Endothelial cell of umbilical vein (primary cell): ENCODE measurements at regions not wholly inside any gene's neighbourhood (a gene's known extent, or its start where the extent isn't known, plus 50 kb on each side); places are given as distances from the start of the nearest gene placed in this dataset.

ENCODE experiments used
- BruUV-seq: library from RNA; stranded (reverse); fragments of 400-500 nt; replicated peaks from 2 replicates; lab custom pipeline; 2021; lab: Mats Ljungman, UMichigan
- CTCF ChIA-PET: fragments of 300-600, 350-600 bp; sonication (Branson Sonifier 250); formaldehyde crosslinking; loops from one replicate; lab custom pipeline; 2021; ENCODE audit warnings: antibody characterized with exemption, inconsistent platforms; lab: Charles Lee
- POLR2A ChIA-PET: fragments of 300-600, 350-600 bp; sonication (Branson Sonifier 250); formaldehyde crosslinking; loops from one replicate; lab custom pipeline; 2021; ENCODE audit warnings: antibody characterized with exemption, inconsistent platforms; lab: Charles Lee
- DNase-seq: peaks from one replicate; pipeline ENCODE4 v3.0.0-alpha.2; 2011; ENCODE audit warnings: low read depth, low spot score
- FAIRE-seq: peaks from 2 replicates; lab custom pipeline; 2011; peaks lifted over from hg19 to GRCh38; lab: Jason Lieb, UNC
- H2AFZ ChIP-seq: 2 replicates; pipeline ENCODE4 v1.6.0; 2012; ENCODE audit warnings: low read depth, low read length, control low read depth, inconsistent platforms
- H3K27ac ChIP-seq: 2 replicates; pipeline ENCODE4 v1.5.1; 2011; ENCODE audit warnings: low read depth, mild to moderate bottlenecking, control low read depth, low read length, moderate library complexity; ENCODE audit not compliant: insufficient read depth
- H3K27me3 ChIP-seq, 2 experiments: 2 replicates each; pipeline versions ENCODE4 v1.6.0 to v1.6.1; 2011; ENCODE audit warnings: low read length in 2 of 2, mixed read lengths in 1 of 2; ENCODE audit not compliant: control insufficient read depth in 2 of 2, insufficient read depth in 2 of 2
- H3K36me3 ChIP-seq, 2 experiments: 2 replicates in 1 of 2; 3 replicates in 1 of 2; pipeline ENCODE4 v1.5.1; 2011; ENCODE audit warnings: low read length in 2 of 2, mild to moderate bottlenecking in 1 of 2, moderate library complexity in 1 of 2; ENCODE audit not compliant: control insufficient read depth in 2 of 2, insufficient read depth in 2 of 2; ENCODE audit errors: extremely low read depth in 1 of 2
- H3K4me1 ChIP-seq: 3 replicates; pipeline ENCODE4 v1.5.1; 2011; ENCODE audit warnings: mild to moderate bottlenecking, low read length; ENCODE audit not compliant: control insufficient read depth, insufficient read depth; ENCODE audit errors: extremely low read depth
- H3K4me2 ChIP-seq: 2 replicates; pipeline ENCODE4 v1.6.1; 2011; ENCODE audit warnings: low read length, control low read depth, mixed read lengths; ENCODE audit not compliant: insufficient read depth
- H3K4me3 ChIP-seq, 3 experiments: fragments of 200-600 bp in 1 of 3; sonication (generic), shearing (Covaris generic) in 1 of 3; replicated peaks in 1 of 3; 2 replicates each; pipeline ENCODE4 v1.5.1; 2011 to 2016; ENCODE audit warnings: control low read depth in 3 of 3, low read length in 3 of 3, mild to moderate bottlenecking in 2 of 3, inconsistent platforms in 1 of 3, low read depth in 1 of 3, moderate library complexity in 1 of 3; ENCODE audit not compliant: insufficient read depth in 1 of 3
- H3K79me2 ChIP-seq: 2 replicates; pipeline ENCODE4 v1.6.0; 2012; ENCODE audit warnings: low read length, inconsistent platforms; ENCODE audit not compliant: control insufficient read depth, insufficient read depth
- H3K9ac ChIP-seq: replicated peaks from 2 replicates; pipeline ENCODE3; 2011; ENCODE audit warnings: low read length, control low read depth; ENCODE audit not compliant: insufficient read depth; ENCODE audit errors: extremely low read depth
- H3K9me1 ChIP-seq: replicated peaks from 3 replicates; pipeline ENCODE4 v1.6.0; 2011; ENCODE audit warnings: mild to moderate bottlenecking, low read length; ENCODE audit not compliant: control insufficient read depth, insufficient read depth; ENCODE audit errors: extremely low read depth
- H3K9me3 ChIP-seq: replicated peaks from 2 replicates; pipeline ENCODE4 v1.5.1; 2012; ENCODE audit warnings: low read length, inconsistent platforms; ENCODE audit not compliant: control insufficient read depth, insufficient read depth
- H4K20me1 ChIP-seq: replicated peaks from 2 replicates; pipeline ENCODE3; 2011; ENCODE audit warnings: mild to moderate bottlenecking, low read length; ENCODE audit not compliant: control insufficient read depth, insufficient read depth; ENCODE audit errors: extremely low read depth
- EZH2 ChIP-seq: IDR thresholded peaks from 2 replicates; pipeline ENCODE4 v1.6.1; 2012; ENCODE audit warnings: borderline replicate concordance, low read depth, mild to moderate bottlenecking, moderate library complexity, low read length, inconsistent platforms; ENCODE audit not compliant: severe bottlenecking
- FOS ChIP-seq: IDR thresholded peaks from 2 replicates; pipeline ENCODE4 v1.6.1; 2011; ENCODE audit warnings: mild to moderate bottlenecking, low read length, moderate library complexity, borderline replicate concordance; ENCODE audit not compliant: insufficient read depth
- GATA2 ChIP-seq: IDR thresholded peaks from 2 replicates; pipeline ENCODE4 v1.7.0; 2011; ENCODE audit warnings: low read depth, mild to moderate bottlenecking, moderate library complexity, mixed read lengths, low read length; ENCODE audit not compliant: insufficient read length, insufficient read depth
- JUN ChIP-seq: IDR thresholded peaks from 2 replicates; pipeline ENCODE4 v1.6.1; 2011; ENCODE audit warnings: borderline replicate concordance, low read depth; ENCODE audit not compliant: insufficient read length, insufficient read depth
- MYC ChIP-seq: IDR thresholded peaks from one replicate; pipeline ENCODE4 v1.6.1; 2011; ENCODE audit warnings: mild to moderate bottlenecking, low read depth, low read length
- POLR2A ChIP-seq: IDR thresholded peaks from 2 replicates; pipeline ENCODE4 v1.6.1; 2012; ENCODE audit warnings: low read depth, mild to moderate bottlenecking, control low read depth, low read length
- POLR2AphosphoS5 ChIP-seq: IDR thresholded peaks from 2 replicates; pipeline ENCODE4 v1.6.1; 2012; ENCODE audit warnings: low read depth, mild to moderate bottlenecking, control low read depth, low read length, moderate library complexity; ENCODE audit not compliant: insufficient read depth
- dilution Hi-C: fragments of 300-500 bp; cut with MboI; formaldehyde crosslinking; loops from one replicate; pipeline ENCODE4 v1.15.0; 2019; ENCODE audit warnings: low sequenced_read_pairs; ENCODE audit not compliant: extremely low pct_ligation_motif_present
- intact Hi-C: fragments of 100-400 bp; cut with micrococcal nuclease; formaldehyde crosslinking; loops from one replicate; pipeline ENCODE4 v1.10.0; 2022
- TF ChIP-seq, protein P1 (sequence below), 2 donors: IDR thresholded peaks; 1 replicate in 1 of 2; 2 replicates in 1 of 2; pipeline ENCODE4 v1.5.1; 2011; ENCODE audit warnings: low read length in 2 of 2, mild to moderate bottlenecking in 2 of 2, moderate library complexity in 2 of 2, control low read depth in 1 of 2, inconsistent platforms in 1 of 2, low read depth in 1 of 2; ENCODE audit not compliant: insufficient read depth in 1 of 2; ENCODE audit errors: extremely low read depth in 1 of 2
- TF ChIP-seq, protein P2 (sequence below): IDR thresholded peaks from 2 replicates; pipeline ENCODE4 v1.6.1; 2011; ENCODE audit not compliant: insufficient read depth, insufficient read length

DNA sequence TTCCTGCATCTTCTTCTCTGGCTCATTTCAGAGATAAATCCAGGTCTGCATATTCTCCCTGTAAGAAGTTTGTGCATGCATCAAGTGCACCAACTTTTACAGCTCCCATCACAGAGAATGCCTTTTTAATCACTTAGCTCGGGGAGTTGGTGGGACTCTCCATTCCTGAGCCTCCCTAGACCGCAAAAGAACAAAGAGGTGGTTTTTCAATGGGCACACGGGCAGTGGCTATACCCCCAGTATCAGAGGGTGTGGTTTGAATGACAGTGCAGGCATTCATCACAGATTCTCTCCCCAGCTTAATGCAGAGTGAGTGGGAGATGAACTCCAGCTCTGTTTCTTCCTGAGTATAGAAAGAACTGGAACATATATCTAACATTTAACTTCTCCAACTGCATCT lies 264.7 kb upstream of the NR4A3 start:
- no peak overlapping the region for H3K27ac ChIP-seq
- intact Hi-C loops: no loop called here
- POLR2A ChIA-PET: no interaction called here
- dilution Hi-C loops: no loop called here
- no peaks in the 10 kb centered on the region for H3K36me3 ChIP-seq
- CTCF ChIA-PET: no interaction called here
- H2AFZ ChIP-seq: no peak overlapping the region
- DNase-seq: no peak
- no peak for FAIRE-seq
- no peaks in the 10 kb centered on the region for H3K9me3 ChIP-seq
- no peak overlapping the region for H3K4me2 ChIP-seq
- no TSS peak for BruUV-seq
- H3K9me1 ChIP-seq: no peaks in the 10 kb centered on the region
- H3K79me2 ChIP-seq: no peaks in the 10 kb centered on the region
- no peaks in the 10 kb centered on the region for H4K20me1 ChIP-seq
- H3K27me3 ChIP-seq: no peaks in the 10 kb centered on the region
- no peaks in the 10 kb centered on the region for H3K4me1 ChIP-seq
- no peak for TF ChIP-seq MYC
- no peak for TF ChIP-seq JUN
- no peak for TF ChIP-seq POLR2AphosphoS5
- TF ChIP-seq, protein P1, sequence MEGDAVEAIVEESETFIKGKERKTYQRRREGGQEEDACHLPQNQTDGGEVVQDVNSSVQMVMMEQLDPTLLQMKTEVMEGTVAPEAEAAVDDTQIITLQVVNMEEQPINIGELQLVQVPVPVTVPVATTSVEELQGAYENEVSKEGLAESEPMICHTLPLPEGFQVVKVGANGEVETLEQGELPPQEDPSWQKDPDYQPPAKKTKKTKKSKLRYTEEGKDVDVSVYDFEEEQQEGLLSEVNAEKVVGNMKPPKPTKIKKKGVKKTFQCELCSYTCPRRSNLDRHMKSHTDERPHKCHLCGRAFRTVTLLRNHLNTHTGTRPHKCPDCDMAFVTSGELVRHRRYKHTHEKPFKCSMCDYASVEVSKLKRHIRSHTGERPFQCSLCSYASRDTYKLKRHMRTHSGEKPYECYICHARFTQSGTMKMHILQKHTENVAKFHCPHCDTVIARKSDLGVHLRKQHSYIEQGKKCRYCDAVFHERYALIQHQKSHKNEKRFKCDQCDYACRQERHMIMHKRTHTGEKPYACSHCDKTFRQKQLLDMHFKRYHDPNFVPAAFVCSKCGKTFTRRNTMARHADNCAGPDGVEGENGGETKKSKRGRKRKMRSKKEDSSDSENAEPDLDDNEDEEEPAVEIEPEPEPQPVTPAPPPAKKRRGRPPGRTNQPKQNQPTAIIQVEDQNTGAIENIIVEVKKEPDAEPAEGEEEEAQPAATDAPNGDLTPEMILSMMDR (IDR thresholded peaks at IDR 0.05; ENCODE audit: extremely low read depth in 1 of 2, insufficient read depth in 1 of 2, low read depth in 1 of 2, low read length in 2 of 2): no peak
- no peak for TF ChIP-seq POLR2A
- no peak for TF ChIP-seq GATA2
- TF ChIP-seq FOS: no peak
- TF ChIP-seq, protein P2, sequence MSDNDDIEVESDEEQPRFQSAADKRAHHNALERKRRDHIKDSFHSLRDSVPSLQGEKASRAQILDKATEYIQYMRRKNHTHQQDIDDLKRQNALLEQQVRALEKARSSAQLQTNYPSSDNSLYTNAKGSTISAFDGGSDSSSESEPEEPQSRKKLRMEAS: no peak
- no peak for TF ChIP-seq EZH2
- H3K4me3 ChIP-seq: no peak overlapping the region
- H3K9ac ChIP-seq: no peak overlapping the region
